ENCODE measurements at regions not wholly inside any gene's neighbourhood (a gene's known extent, or its start where the extent isn't known, plus 50 kb on each side); places are given as distances from the start of the nearest gene placed in this dataset.

DNA sequence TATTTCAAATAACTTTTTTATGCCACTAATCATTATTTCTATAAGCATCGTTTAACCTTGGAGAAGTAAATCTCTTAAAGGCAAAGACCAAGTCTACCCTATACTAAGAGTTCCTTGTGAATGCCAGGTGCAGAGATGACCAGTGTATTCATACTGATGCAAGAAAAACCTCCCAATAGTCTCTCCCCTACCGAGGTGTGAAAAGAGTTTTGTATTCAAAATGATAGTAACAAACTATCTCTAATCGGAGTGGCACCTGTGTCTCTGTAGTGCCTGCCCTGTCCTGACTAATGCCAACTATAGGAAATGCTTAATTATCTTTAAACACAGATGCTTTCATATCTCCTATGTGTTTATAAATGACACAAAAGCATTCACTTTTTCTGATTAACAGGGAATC lies 798.5 kb downstream of the TRIB2 start:
- TF ChIP-seq, protein P1, sequence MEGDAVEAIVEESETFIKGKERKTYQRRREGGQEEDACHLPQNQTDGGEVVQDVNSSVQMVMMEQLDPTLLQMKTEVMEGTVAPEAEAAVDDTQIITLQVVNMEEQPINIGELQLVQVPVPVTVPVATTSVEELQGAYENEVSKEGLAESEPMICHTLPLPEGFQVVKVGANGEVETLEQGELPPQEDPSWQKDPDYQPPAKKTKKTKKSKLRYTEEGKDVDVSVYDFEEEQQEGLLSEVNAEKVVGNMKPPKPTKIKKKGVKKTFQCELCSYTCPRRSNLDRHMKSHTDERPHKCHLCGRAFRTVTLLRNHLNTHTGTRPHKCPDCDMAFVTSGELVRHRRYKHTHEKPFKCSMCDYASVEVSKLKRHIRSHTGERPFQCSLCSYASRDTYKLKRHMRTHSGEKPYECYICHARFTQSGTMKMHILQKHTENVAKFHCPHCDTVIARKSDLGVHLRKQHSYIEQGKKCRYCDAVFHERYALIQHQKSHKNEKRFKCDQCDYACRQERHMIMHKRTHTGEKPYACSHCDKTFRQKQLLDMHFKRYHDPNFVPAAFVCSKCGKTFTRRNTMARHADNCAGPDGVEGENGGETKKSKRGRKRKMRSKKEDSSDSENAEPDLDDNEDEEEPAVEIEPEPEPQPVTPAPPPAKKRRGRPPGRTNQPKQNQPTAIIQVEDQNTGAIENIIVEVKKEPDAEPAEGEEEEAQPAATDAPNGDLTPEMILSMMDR (IDR thresholded peaks at IDR 0.05) = no peak
- no peak for TF ChIP-seq POLR2A (IDR thresholded peaks at IDR 0.05)

Data from testis (tissue), 2 donors.